ENCODE measurements at regions not wholly inside any gene's neighbourhood (a gene's known extent, or its start where the extent isn't known, plus 50 kb on each side); places are given as distances from the start of the nearest gene placed in this dataset.
"Not testable (repeated sequence)": the region's sequence is repeated elsewhere in the genome, so short reads cannot be mapped to it uniquely, and the experiment has no call there.

- Histone ChIP-seq H3K9me3 (peaks cover 0 to 11% (median 0%) of the 10 kb centered on the region in 4 donors), H3K27me3 (no peaks in the 10 kb centered on the region), H3K4me1 (no peaks in the 10 kb centered on the region), H3K27ac (no peak overlapping the region), H3K36me3 (no peaks in the 10 kb centered on the region), H3K4me3 (no peak overlapping the region)
- no peak for DNase-seq
- no peak for TF ChIP-seq CTCF (IDR thresholded peaks at IDR 0.05)
- TF ChIP-seq POLR2A (IDR thresholded peaks at IDR 0.05) = no peak
Observed at GRCh38 chr18:10352671-10353070, 101.8 kb upstream of the APCDD1 start.

GRCh38 chr18:10353791-10354190 lies 100.6 kb upstream of the APCDD1 start:
- H3K27ac ChIP-seq = no peak overlapping the region
- TF ChIP-seq CTCF (IDR thresholded peaks at IDR 0.05) (no peak), POLR2A (IDR thresholded peaks at IDR 0.05) (no peak)

GRCh38 chr18:10354241-10354811 lies 100.1 kb upstream of the APCDD1 start:
- TF ChIP-seq POLR2A (IDR thresholded peaks at IDR 0.05) (no peak), CTCF (IDR thresholded peaks at IDR 0.05) (no peak)
- Histone ChIP-seq H3K27ac (peak overlapping the region in 1 of 4 donors; percentile 30), H3K9me3 (peaks cover 0 to 11% (median 0%) of the 10 kb centered on the region in 4 donors), H3K27me3 (no peaks in the 10 kb centered on the region), H3K4me1 (no peaks in the 10 kb centered on the region), H3K36me3 (no peaks in the 10 kb centered on the region), H3K4me3 (no peak overlapping the region)
- no peak for DNase-seq

More at GRCh38 chr18:10353791-10354190, 100.6 kb upstream of the APCDD1 start:
- Histone ChIP-seq H3K4me1 (no peaks in the 10 kb centered on the region), H3K27me3 (no peaks in the 10 kb centered on the region), H3K4me3 (no peak overlapping the region), H3K9me3 (peaks cover 0 to 11% (median 0%) of the 10 kb centered on the region in 4 donors), H3K36me3 (no peaks in the 10 kb centered on the region)
- DNase-seq = no peak

- H3K36me3 ChIP-seq = no peaks in the 10 kb centered on the region
- H3K4me3 ChIP-seq = no peak overlapping the region
- no peaks in the 10 kb centered on the region for H3K27me3 ChIP-seq
- peaks cover 0 to 11% (median 0%) of the 10 kb centered on the region in 4 donors for H3K9me3 ChIP-seq
- TF ChIP-seq CTCF (IDR thresholded peaks at IDR 0.05) (no peak), POLR2A (IDR thresholded peaks at IDR 0.05) (no peak)
- no peaks in the 10 kb centered on the region for H3K4me1 ChIP-seq
- no peak for DNase-seq
- H3K27ac ChIP-seq = no peak overlapping the region
Observed at GRCh38 chr18:10354890-10355289, 99.5 kb upstream of the APCDD1 start.

GRCh38 chr18:10356999-10357398 lies 97.4 kb upstream of the APCDD1 start:
- H3K4me3 ChIP-seq, H3K36me3 ChIP-seq, H3K4me1 ChIP-seq, DNase-seq, H3K27ac ChIP-seq, H3K27me3 ChIP-seq: not testable (repeated sequence)
- H3K9me3 ChIP-seq = peaks cover 0 to 11% (median 0%) of the 10 kb centered on the region in 4 donors

GRCh38 chr18:10361660-10362059 lies 92.8 kb upstream of the APCDD1 start:
- Histone ChIP-seq H3K36me3 (no peaks in the 10 kb centered on the region), H3K27me3 (no peaks in the 10 kb centered on the region), H3K9me3 (peaks cover 0 to 8% (median 0%) of the 10 kb centered on the region in 4 donors), H3K4me1 (no peaks in the 10 kb centered on the region), H3K4me3 (no peak overlapping the region), H3K27ac (no peak overlapping the region)
- TF ChIP-seq CTCF (IDR thresholded peaks at IDR 0.05) (no peak), POLR2A (IDR thresholded peaks at IDR 0.05) (no peak)
- DNase-seq = no peak
